ENCODE measurements at regions not wholly inside any gene's neighbourhood (a gene's known extent, or its start where the extent isn't known, plus 50 kb on each side); places are given as distances from the start of the nearest gene placed in this dataset.
A peak's percentile ranks its signal among the peaks of the same experiment; 100 is the strongest.
"Not testable (repeated sequence)": the region's sequence is repeated elsewhere in the genome, so short reads cannot be mapped to it uniquely, and the experiment has no call there.

DNA sequence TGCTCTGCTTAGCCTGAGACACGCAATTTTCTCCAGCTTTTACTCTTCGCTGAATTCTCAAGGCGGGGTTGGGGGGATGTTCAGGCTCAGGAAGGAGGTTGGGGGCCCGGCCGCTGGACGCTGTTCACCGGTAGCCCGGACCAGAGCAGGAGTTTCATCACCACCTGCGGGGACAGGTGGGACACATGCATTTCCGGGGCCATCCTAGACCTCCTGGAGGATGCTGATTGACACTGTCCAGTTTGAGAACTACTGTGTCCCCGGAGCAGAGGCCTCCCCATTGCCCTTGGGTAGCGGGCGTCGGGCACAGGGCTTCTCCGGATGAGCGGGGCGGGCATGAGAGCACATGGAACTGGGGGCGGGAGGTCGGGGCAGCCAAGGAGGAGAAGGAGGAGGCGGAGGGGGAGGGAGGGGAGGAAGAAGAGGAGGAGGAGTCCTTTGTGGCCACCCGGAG is 144.0 kb upstream of the GRK3 start:
- peaks cover 32% of the 10 kb centered on the region for H3K4me1 ChIP-seq
- TF ChIP-seq, protein P1, sequence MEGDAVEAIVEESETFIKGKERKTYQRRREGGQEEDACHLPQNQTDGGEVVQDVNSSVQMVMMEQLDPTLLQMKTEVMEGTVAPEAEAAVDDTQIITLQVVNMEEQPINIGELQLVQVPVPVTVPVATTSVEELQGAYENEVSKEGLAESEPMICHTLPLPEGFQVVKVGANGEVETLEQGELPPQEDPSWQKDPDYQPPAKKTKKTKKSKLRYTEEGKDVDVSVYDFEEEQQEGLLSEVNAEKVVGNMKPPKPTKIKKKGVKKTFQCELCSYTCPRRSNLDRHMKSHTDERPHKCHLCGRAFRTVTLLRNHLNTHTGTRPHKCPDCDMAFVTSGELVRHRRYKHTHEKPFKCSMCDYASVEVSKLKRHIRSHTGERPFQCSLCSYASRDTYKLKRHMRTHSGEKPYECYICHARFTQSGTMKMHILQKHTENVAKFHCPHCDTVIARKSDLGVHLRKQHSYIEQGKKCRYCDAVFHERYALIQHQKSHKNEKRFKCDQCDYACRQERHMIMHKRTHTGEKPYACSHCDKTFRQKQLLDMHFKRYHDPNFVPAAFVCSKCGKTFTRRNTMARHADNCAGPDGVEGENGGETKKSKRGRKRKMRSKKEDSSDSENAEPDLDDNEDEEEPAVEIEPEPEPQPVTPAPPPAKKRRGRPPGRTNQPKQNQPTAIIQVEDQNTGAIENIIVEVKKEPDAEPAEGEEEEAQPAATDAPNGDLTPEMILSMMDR (IDR thresholded peaks at IDR 0.05): no peak
- H3K27ac ChIP-seq: no peak overlapping the region
- no peaks in the 10 kb centered on the region for H3K36me3 ChIP-seq
- no peak for DNase-seq
- intact Hi-C loops (cut with DNase I): no loop called here
- H3K27me3 ChIP-seq (ENCODE audit: low read depth): peaks cover 53% of the 10 kb centered on the region
- H3K9me3 ChIP-seq: no peaks in the 10 kb centered on the region
- H3K4me3 ChIP-seq: peak overlapping the region; percentile 41
- peak; percentile 15 to 28 for ATAC-seq

DNA sequence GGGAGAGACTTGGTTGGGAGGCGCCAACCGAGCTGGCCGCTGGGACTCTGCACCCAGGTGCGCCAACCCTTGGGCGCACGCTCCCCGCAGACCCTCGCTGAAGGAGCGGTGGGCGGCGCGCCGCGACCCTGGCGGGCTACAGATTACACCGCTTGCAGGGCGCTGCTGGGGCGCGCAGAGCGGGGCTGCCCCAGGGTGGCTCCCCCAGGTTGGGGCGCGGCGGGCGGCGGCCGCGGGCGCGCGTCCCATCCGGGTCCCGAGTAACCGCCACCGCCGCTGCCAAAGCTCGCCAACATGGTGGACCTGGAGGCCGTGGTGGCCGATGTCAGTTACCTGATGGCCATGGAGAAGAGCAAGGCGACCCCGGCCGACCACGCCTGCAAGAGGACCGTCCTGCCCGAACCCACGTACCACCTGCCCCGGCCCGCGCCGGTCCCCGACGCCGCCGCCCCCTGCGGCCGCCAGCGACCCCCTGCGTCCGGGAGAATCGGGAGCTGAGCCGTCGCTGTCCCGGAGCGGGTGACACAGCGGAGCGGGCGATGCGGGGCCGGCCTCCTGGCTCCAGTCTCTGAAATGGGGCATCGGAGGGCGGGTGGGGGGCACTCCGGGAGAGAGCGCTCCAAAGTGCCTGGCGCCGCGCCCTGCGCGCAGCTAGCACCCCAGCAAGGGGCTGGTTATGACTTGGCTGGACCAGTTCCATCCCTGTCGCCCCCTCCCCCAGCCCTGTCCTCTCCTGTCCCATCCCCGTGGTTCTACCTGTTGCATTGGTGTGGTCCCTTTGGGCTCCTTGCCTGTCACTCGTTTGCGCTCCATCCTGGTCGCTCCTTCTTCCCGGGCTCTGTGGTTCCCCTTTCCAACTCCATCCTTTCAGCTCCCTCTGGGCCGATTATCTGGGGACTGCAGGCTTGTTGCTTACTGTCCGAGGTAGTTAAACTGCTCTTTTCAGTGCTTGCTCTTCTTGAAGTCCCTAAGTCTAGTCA is 143.3 kb upstream of the GRK3 start:
- Histone ChIP-seq H3K27me3 (ENCODE audit: low read depth) (peaks cover 57% of the 10 kb centered on the region), H3K27ac (no peak overlapping the region), H3K4me1 (peaks cover 32% of the 10 kb centered on the region), H3K4me3 (peak overlapping the region; percentile 41), H3K36me3 (no peaks in the 10 kb centered on the region), H3K9me3 (no peaks in the 10 kb centered on the region)
- TF ChIP-seq, protein P1 (IDR thresholded peaks at IDR 0.05): no peak
- ATAC-seq (peak; percentile 13 to 20), DNase-seq (no peak)
- intact Hi-C loops (cut with DNase I): no loop called here

DNA sequence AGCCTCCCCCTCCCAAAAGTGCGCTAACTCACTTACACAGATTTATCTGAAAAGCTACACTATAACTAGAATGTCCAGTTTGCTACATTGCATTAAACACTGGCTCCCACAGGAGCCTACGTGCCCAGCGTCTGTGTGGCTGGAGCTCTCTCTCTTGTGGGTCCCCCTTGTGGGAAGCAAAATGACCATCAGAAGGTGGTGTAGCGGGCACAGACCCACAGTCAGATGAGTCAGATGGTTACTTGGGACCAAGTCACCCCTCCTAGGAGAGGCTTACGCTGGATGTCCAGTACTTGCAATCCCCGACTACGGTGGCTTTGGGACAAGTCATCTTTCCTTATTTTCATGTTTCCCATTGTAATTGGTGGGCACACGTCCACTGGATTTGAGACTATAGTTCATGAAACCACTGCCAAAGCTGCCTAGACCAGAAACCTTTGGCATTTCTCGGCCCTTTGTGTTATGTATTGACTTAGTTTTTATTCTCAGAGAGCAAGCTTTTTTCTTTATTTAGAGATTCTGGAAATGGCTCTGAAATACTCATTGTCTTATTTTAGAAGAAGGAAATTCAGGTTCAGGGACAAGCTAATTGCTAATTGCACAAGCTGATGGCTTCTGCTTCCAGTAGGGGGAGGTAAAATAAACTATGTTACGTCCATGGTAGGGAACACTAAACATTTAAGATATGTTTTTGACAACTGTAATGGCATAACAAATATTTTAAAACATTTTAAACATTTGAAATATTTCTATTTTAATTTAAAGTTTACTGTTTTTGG is 137.8 kb upstream of the GRK3 start:
- H3K36me3 ChIP-seq; H3K4me1 ChIP-seq; ATAC-seq; H3K27ac ChIP-seq; DNase-seq; H3K9me3 ChIP-seq; H3K4me3 ChIP-seq; intact Hi-C loops (cut with DNase I): not testable (repeated sequence)
- TF ChIP-seq, protein P1 (IDR thresholded peaks at IDR 0.05): peak; percentile 17
- H3K27me3 ChIP-seq (ENCODE audit: low read depth): peaks cover 45% of the 10 kb centered on the region

DNA sequence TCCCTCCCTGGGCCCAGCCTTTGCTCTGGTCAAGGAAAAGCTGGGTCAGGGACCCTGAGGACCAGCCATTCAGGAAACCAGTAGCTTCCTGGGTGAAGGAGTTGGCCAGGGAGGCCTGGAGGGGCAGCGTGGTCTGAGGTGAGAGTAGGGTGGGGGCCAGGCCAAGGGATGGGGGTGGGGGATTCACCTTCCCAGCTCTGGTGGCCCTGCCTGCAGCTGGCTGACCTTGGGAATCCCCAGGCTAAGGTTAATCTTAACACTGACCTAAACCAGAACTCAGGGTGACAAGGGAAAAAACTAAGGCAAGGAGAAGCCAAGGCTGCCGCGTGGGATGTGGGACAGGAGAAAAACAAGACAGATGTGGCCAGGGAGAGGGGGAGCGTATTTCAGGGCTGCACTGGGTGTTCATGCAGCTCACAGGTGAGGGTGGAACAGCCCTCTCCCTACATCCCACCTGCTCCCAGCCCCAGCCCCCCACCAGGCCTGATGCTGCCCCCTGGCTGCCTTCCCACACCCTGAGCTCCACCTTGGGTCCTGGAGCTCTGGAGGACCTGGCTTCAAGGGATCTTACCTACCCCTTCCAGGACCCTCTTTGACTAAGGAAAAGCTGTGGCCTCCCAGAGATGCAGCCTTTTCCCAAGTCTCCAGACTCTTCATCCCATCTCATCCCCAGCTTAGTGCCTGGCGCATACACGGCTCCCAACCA is 132.7 kb upstream of the GRK3 start:
- H3K36me3 ChIP-seq; H3K4me1 ChIP-seq; H3K9me3 ChIP-seq; H3K4me3 ChIP-seq; H3K27me3 ChIP-seq (ENCODE audit: low read depth); DNase-seq; intact Hi-C loops (cut with DNase I); H3K27ac ChIP-seq: not testable (repeated sequence)
- ATAC-seq: peak in 1 of 2 donors; percentile 7

DNA sequence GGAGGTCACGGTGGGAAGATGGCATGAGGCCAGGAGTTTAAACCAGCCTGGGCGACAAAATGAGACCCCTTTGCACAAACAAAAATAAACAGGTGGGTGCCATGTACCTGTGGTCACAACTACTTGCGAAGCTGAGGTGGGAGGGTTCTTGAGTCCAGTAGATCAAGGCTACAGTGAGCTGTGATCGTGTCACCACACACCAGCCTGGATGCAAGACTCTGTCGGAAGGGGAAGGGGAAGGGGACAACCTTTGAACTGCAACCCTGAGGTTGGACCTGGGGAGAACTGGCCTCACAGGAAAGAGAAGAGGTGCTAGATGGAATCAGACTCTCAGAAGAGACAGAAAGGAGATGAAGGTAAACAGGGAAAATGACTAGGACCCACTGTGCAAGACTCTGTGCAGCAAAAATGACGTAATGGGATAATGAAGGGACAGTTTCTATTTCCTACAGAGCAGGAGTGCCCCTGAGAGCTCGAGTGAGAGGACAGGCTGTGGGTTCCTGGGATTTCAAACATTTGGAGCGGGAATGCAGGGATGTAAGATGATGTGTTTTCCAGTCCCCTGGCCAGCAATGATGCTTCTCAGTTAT is 131.0 kb upstream of the GRK3 start:
- H3K27ac ChIP-seq; H3K4me3 ChIP-seq; H3K36me3 ChIP-seq; H3K9me3 ChIP-seq; H3K4me1 ChIP-seq; H3K27me3 ChIP-seq (ENCODE audit: low read depth); intact Hi-C loops (cut with DNase I); ATAC-seq; DNase-seq: not testable (repeated sequence)
